Cardiac muscle cell (in vitro differentiated cells and primary cell): ENCODE measurements at regions not wholly inside any gene's neighbourhood (a gene's known extent, or its start where the extent isn't known, plus 50 kb on each side); places are given as distances from the start of the nearest gene placed in this dataset.

Experiments used
- DNase-seq, 2 donors: peaks; one replicate each; pipeline versions ENCODE4 v3.0.0 to v3.0.0-alpha.2; 2010 to 2017; ENCODE audit warnings: low read depth in 1 of 2, low spot score in 1 of 2
- H3K27ac ChIP-seq: fragments of 200-600 bp; sonication (generic); 2 replicates; pipeline ENCODE4 v1.5.1; 2016
- H3K27me3 ChIP-seq: fragments of 200-600 bp; sonication (generic); 2 replicates; pipeline ENCODE4 v1.6.0; 2016; ENCODE audit warnings: control low read depth
- H3K36me3 ChIP-seq: fragments of 200-600 bp; sonication (generic); 2 replicates; pipeline ENCODE4 v1.5.1; 2016; ENCODE audit warnings: control low read depth
- H3K4me1 ChIP-seq: fragments of 200-600 bp; sonication (generic); 2 replicates; pipeline ENCODE4 v1.8.1; 2017; ENCODE audit warnings: low read depth, mild to moderate bottlenecking, mixed run types
- H3K4me3 ChIP-seq: fragments of 200-600 bp; sonication (generic); 2 replicates; pipeline ENCODE4 v1.5.1; 2016; ENCODE audit warnings: mild to moderate bottlenecking
- H3K9me3 ChIP-seq: fragments of 200-600 bp; sonication (generic); 2 replicates; pipeline ENCODE4 v1.5.1; 2017; ENCODE audit warnings: low read depth, mild to moderate bottlenecking, control low read depth
- CTCF ChIP-seq: IDR thresholded peaks from 2 replicates; pipeline ENCODE4 v1.5.1; 2012; ENCODE audit warnings: low read depth, mild to moderate bottlenecking, low read length

- no peaks in the 10 kb centered on the region for H3K27me3 ChIP-seq
- no peaks in the 10 kb centered on the region for H3K4me1 ChIP-seq
- TF ChIP-seq CTCF: no peak
- H3K36me3 ChIP-seq: no peaks in the 10 kb centered on the region
- H3K27ac ChIP-seq: no peak overlapping the region
- no peak for DNase-seq
- H3K4me3 ChIP-seq: no peak overlapping the region
- H3K9me3 ChIP-seq: no peaks in the 10 kb centered on the region
Observed at GRCh38 chrX:137236837-137237236, 203.0 kb upstream of the GPR101 start.

- no peak overlapping the region for H3K27ac ChIP-seq
- DNase-seq: no peak
- H3K27me3 ChIP-seq: no peaks in the 10 kb centered on the region
- no peak overlapping the region for H3K4me3 ChIP-seq
- no peak for TF ChIP-seq CTCF
- no peaks in the 10 kb centered on the region for H3K36me3 ChIP-seq
- H3K4me1 ChIP-seq: no peaks in the 10 kb centered on the region
- no peaks in the 10 kb centered on the region for H3K9me3 ChIP-seq
Observed at GRCh38 chrX:137234651-137235402, 201.0 kb upstream of the GPR101 start.

- Histone ChIP-seq H3K27ac (no peak overlapping the region), H3K27me3 (no peaks in the 10 kb centered on the region), H3K4me3 (no peak overlapping the region), H3K4me1 (no peaks in the 10 kb centered on the region), H3K9me3 (no peaks in the 10 kb centered on the region), H3K36me3 (no peaks in the 10 kb centered on the region)
- no peak for TF ChIP-seq CTCF
- no peak for DNase-seq
Observed at GRCh38 chrX:137233478-137233877, 199.7 kb upstream of the GPR101 start.

GRCh38 chrX:137227151-137227550 lies 193.4 kb upstream of the GPR101 start:
- TF ChIP-seq CTCF: no peak
- no peaks in the 10 kb centered on the region for H3K4me1 ChIP-seq
- H3K4me3 ChIP-seq: no peak overlapping the region
- no peaks in the 10 kb centered on the region for H3K9me3 ChIP-seq
- no peaks in the 10 kb centered on the region for H3K36me3 ChIP-seq
- no peak for DNase-seq
- H3K27me3 ChIP-seq: no peaks in the 10 kb centered on the region
- no peak overlapping the region for H3K27ac ChIP-seq

GRCh38 chrX:137215467-137215866 lies 181.7 kb upstream of the GPR101 start:
- Histone ChIP-seq H3K4me1 (no peaks in the 10 kb centered on the region), H3K36me3 (no peaks in the 10 kb centered on the region), H3K9me3 (no peaks in the 10 kb centered on the region), H3K27me3 (no peaks in the 10 kb centered on the region), H3K4me3 (no peak overlapping the region), H3K27ac (no peak overlapping the region)
- TF ChIP-seq CTCF: no peak
- DNase-seq: no peak
